Lung (tissue), 11 donors: ENCODE measurements at regions not wholly inside any gene's neighbourhood (a gene's known extent, or its start where the extent isn't known, plus 50 kb on each side); places are given as distances from the start of the nearest gene placed in this dataset.
A peak's percentile ranks its signal among the peaks of the same experiment; 100 is the strongest.

Experiments used
- ATAC-seq: fragments of 200-7000 bp; cut with Tn5 transposase; one replicate; pipeline ENCODE4 v1.9.1; 2020; ENCODE audit warnings: moderate number of reproducible peaks; ENCODE audit not compliant: insufficient read depth, low FRiP score
- DNase-seq, 3 donors: peaks; one replicate each; pipeline ENCODE4 v3.0.0-alpha.2; 2013 to 2017
- H3K27ac ChIP-seq, 2 donors: one replicate each; pipeline ENCODE4 v1.5.1; 2013; ENCODE audit warnings: mild to moderate bottlenecking in 2 of 2, moderate library complexity in 2 of 2, control low read depth in 1 of 2, inconsistent platforms in 1 of 2, low read depth in 1 of 2, low read length in 1 of 2
- H3K27me3 ChIP-seq, 3 donors: one replicate each; pipeline ENCODE4 v1.5.1; 2013; ENCODE audit warnings: low read length in 2 of 3; ENCODE audit not compliant: control insufficient read depth in 3 of 3, insufficient read depth in 3 of 3
- H3K36me3 ChIP-seq, 4 donors: one replicate each; pipeline ENCODE4 v1.5.1; 2013; ENCODE audit warnings: low read length in 4 of 4, mild to moderate bottlenecking in 1 of 4, moderate library complexity in 1 of 4; ENCODE audit not compliant: control insufficient read depth in 4 of 4, insufficient read depth in 4 of 4
- H3K4me1 ChIP-seq, 5 donors: one replicate each; pipeline ENCODE4 v1.5.1; 2013; ENCODE audit warnings: low read length in 5 of 5, mild to moderate bottlenecking in 2 of 5, moderate library complexity in 1 of 5; ENCODE audit not compliant: control insufficient read depth in 5 of 5, insufficient read depth in 5 of 5
- H3K4me3 ChIP-seq: one replicate; pipeline ENCODE4 v1.5.1; 2013; ENCODE audit warnings: mild to moderate bottlenecking, control low read depth, moderate library complexity
- H3K9ac ChIP-seq, 2 donors: one replicate each; pipeline ENCODE4 v1.5.1; 2013; ENCODE audit warnings: low read length in 2 of 2, control low read depth in 1 of 2; ENCODE audit not compliant: insufficient read depth in 1 of 2
- H3K9me3 ChIP-seq, 4 donors: one replicate each; pipeline ENCODE4 v1.5.1; 2013; ENCODE audit warnings: low read length in 3 of 4, mild to moderate bottlenecking in 1 of 4, moderate library complexity in 1 of 4; ENCODE audit not compliant: control insufficient read depth in 4 of 4, insufficient read depth in 3 of 4
- CTCF ChIP-seq: IDR thresholded peaks from 2 replicates; pipeline ENCODE4 v1.5.1; 2012; ENCODE audit warnings: mild to moderate bottlenecking; ENCODE audit errors: control extremely low read depth, extremely low read depth
- WGBS, 2 donors: extraction: QIAGEN DNeasy Blood & Tissue Kit; methylation state at CpG; one replicate each; pipeline ENCODE4 v1.1.7; 2013; 5-methylcytosine and 5-hydroxymethylcytosine counted together
- donor health status: control.
- donor health status: control.
- donor health status: Bipolar disorder and iron deficiency.
- donor health status: healthy.
- donor health status: DM: yes; HTN: yes; CAD: no.

GRCh38 chr10:2893991-2894390 lies 173.4 kb upstream of the PFKP start:
- H3K4me3 ChIP-seq, result no peak overlapping the region
- no peak for TF ChIP-seq CTCF
- peaks cover 0 to 5% (median 0%) of the 10 kb centered on the region in 5 donors for H3K4me1 ChIP-seq
- H3K9ac ChIP-seq, result no peak overlapping the region
- no peaks in the 10 kb centered on the region for H3K36me3 ChIP-seq
- H3K27me3 ChIP-seq, result no peaks in the 10 kb centered on the region
- H3K9me3 ChIP-seq, result peaks cover 0 to 3% (median 0%) of the 10 kb centered on the region in 4 donors
- H3K27ac ChIP-seq, result no peak overlapping the region
- DNase-seq (no peak), ATAC-seq (no peak)
- WGBS, 2 donors, result 90 to 93% methylated on average over 16 of the region's 16 CpGs

- no peak overlapping the region for H3K9ac ChIP-seq
- peak in 1 of 3 donors; percentile 56 for DNase-seq
- ATAC-seq, result no peak
- H3K4me1 ChIP-seq, result peaks cover 0 to 5% (median 0%) of the 10 kb centered on the region in 5 donors
- H3K9me3 ChIP-seq, result peaks cover 0 to 4% (median 0%) of the 10 kb centered on the region in 4 donors
- TF ChIP-seq CTCF, result no peak
- no peak overlapping the region for H3K27ac ChIP-seq
- 86 to 88% methylated on average over 21 of the region's 21 CpGs for WGBS, 2 donors
- no peaks in the 10 kb centered on the region for H3K27me3 ChIP-seq
- no peaks in the 10 kb centered on the region for H3K36me3 ChIP-seq
- H3K4me3 ChIP-seq, result no peak overlapping the region
These were observed 174.0 kb upstream of the PFKP start for GRCh38 chr10:2893158-2893845.

- DNase-seq, result no peak
- peaks cover 0 to 4% (median 0%) of the 10 kb centered on the region in 4 donors for H3K9me3 ChIP-seq
- no peak for TF ChIP-seq CTCF
- no peak for ATAC-seq
- H3K4me1 ChIP-seq, result peaks cover 0 to 5% (median 0%) of the 10 kb centered on the region in 5 donors
- no peak overlapping the region for H3K27ac ChIP-seq
- H3K4me3 ChIP-seq, result no peak overlapping the region
- 84 to 92% methylated on average over 5 of the region's 5 CpGs for WGBS, 2 donors
- H3K27me3 ChIP-seq, result no peaks in the 10 kb centered on the region
- H3K36me3 ChIP-seq, result no peaks in the 10 kb centered on the region
- H3K9ac ChIP-seq, result no peak overlapping the region
These were observed 175.6 kb upstream of the PFKP start for GRCh38 chr10:2891770-2892124.
